ENCODE measurements at regions not wholly inside any gene's neighbourhood (a gene's known extent, or its start where the extent isn't known, plus 50 kb on each side); places are given as distances from the start of the nearest gene placed in this dataset.

- DNase-seq, result no peak
Observed at GRCh38 chr6:105509506-105510331, 106.8 kb upstream of the PREP start.

GRCh38 chr6:105507811-105508210, 104.9 kb upstream of the PREP start:
- no peak for DNase-seq

- no peak for DNase-seq
Observed at GRCh38 chr6:105504706-105505105, 101.8 kb upstream of the PREP start.

- DNase-seq, result no peak
Observed at GRCh38 chr6:105503641-105504040, 100.8 kb upstream of the PREP start.

- no peak for DNase-seq
Observed at GRCh38 chr6:105501826-105502344, 99.0 kb upstream of the PREP start.

- DNase-seq, result no peak
Observed at GRCh38 chr6:105501246-105501645, 98.4 kb upstream of the PREP start.

- no peak for DNase-seq
Observed at GRCh38 chr6:105500693-105501092, 97.8 kb upstream of the PREP start.

- no peak for DNase-seq
Observed at GRCh38 chr6:105499931-105500330, 97.0 kb upstream of the PREP start.

GRCh38 chr6:105499136-105499870, 96.4 kb upstream of the PREP start:
- no peak for DNase-seq

- no peak for DNase-seq
Observed at GRCh38 chr6:105497549-105497948, 94.7 kb upstream of the PREP start.

- no peak for DNase-seq
Observed at GRCh38 chr6:105495515-105495914, 92.6 kb upstream of the PREP start.

GRCh38 chr6:105494688-105495087, 91.8 kb upstream of the PREP start:
- DNase-seq, result no peak

GRCh38 chr6:105493736-105494135, 90.9 kb upstream of the PREP start:
- no peak for DNase-seq

- DNase-seq, result no peak
Observed at GRCh38 chr6:105492706-105493673, 90.1 kb upstream of the PREP start.

- DNase-seq, result no peak
Observed at GRCh38 chr6:105489216-105489530, 86.3 kb upstream of the PREP start.

GRCh38 chr6:105488516-105489215, 85.8 kb upstream of the PREP start:
- no peak for DNase-seq

GRCh38 chr6:105487040-105487790, 84.3 kb upstream of the PREP start:
- DNase-seq, result no peak

- no peak for DNase-seq
Observed at GRCh38 chr6:105485456-105485855, 82.6 kb upstream of the PREP start.

- DNase-seq, result no peak
Observed at GRCh38 chr6:105484238-105485161, 81.6 kb upstream of the PREP start.

- DNase-seq, result no peak
Observed at GRCh38 chr6:105483492-105483891, 80.6 kb upstream of the PREP start.

- no peak for DNase-seq
Observed at GRCh38 chr6:105482921-105483320, 80.0 kb upstream of the PREP start.
